ENCODE measurements at regions not wholly inside any gene's neighbourhood (a gene's known extent, or its start where the extent isn't known, plus 50 kb on each side); places are given as distances from the start of the nearest gene placed in this dataset.

GRCh38 chr11:24384240-24384639 lies 112.6 kb upstream of the LUZP2 start:
- no peak for TF ChIP-seq CTCF (IDR thresholded peaks at IDR 0.05)
- Histone ChIP-seq H3K36me3 (ENCODE audit: insufficient read depth in 1 of 2, low read depth in 1 of 2) (no peaks in the 10 kb centered on the region), H3K4me1 (no peaks in the 10 kb centered on the region), H3K27ac (no peak overlapping the region), H3K27me3 (ENCODE audit: insufficient read depth in 3 of 3, low read length in 2 of 3) (no peaks in the 10 kb centered on the region), H3K4me3 (no peak overlapping the region), H3K9me3 (no peaks in the 10 kb centered on the region)
- intact Hi-C loops (cut with DNase I): no loop called here
- 37 to 51% (median 38%) methylated on average over 3 of the region's 3 CpGs for WGBS, 3 donors
- DNase-seq (no peak), ATAC-seq (no peak)

GRCh38 chr11:24386546-24387397 lies 110.1 kb upstream of the LUZP2 start:
- TF ChIP-seq CTCF (IDR thresholded peaks at IDR 0.05): no peak
- Histone ChIP-seq H3K27me3 (ENCODE audit: insufficient read depth in 3 of 3, low read length in 2 of 3) (no peaks in the 10 kb centered on the region), H3K27ac (no peak overlapping the region), H3K4me1 (no peaks in the 10 kb centered on the region), H3K4me3 (no peak overlapping the region), H3K9me3 (no peaks in the 10 kb centered on the region), H3K36me3 (ENCODE audit: insufficient read depth in 1 of 2, low read depth in 1 of 2) (no peaks in the 10 kb centered on the region)
- 61 to 66% (median 62%) methylated on average over 6 of the region's 6 CpGs for WGBS, 3 donors
- ATAC-seq (no peak), DNase-seq (no peak)
- intact Hi-C loops (cut with DNase I): no loop called here

- DNase-seq: no peak
- ATAC-seq: no peak
- no peaks in the 10 kb centered on the region for H3K36me3 ChIP-seq (ENCODE audit: insufficient read depth in 1 of 2, low read depth in 1 of 2)
- no peaks in the 10 kb centered on the region for H3K27me3 ChIP-seq (ENCODE audit: insufficient read depth in 3 of 3, low read length in 2 of 3)
- H3K27ac ChIP-seq: no peak overlapping the region
- no peak overlapping the region for H3K4me3 ChIP-seq
- WGBS, 3 donors: 40 to 49% (median 45%) methylated on average over 5 of the region's 5 CpGs
- H3K9me3 ChIP-seq: no peaks in the 10 kb centered on the region
- intact Hi-C loops (cut with DNase I): no loop called here
- H3K4me1 ChIP-seq: no peaks in the 10 kb centered on the region
- TF ChIP-seq CTCF (IDR thresholded peaks at IDR 0.05): no peak
Measured at GRCh38 chr11:24389575-24389974, 107.3 kb upstream of the LUZP2 start.

- Histone ChIP-seq H3K4me3 (no peak overlapping the region), H3K4me1 (no peaks in the 10 kb centered on the region), H3K9me3 (no peaks in the 10 kb centered on the region), H3K27me3 (ENCODE audit: insufficient read depth in 3 of 3, low read length in 2 of 3) (no peaks in the 10 kb centered on the region), H3K36me3 (ENCODE audit: insufficient read depth in 1 of 2, low read depth in 1 of 2) (no peaks in the 10 kb centered on the region), H3K27ac (no peak overlapping the region)
- no peak for TF ChIP-seq CTCF (IDR thresholded peaks at IDR 0.05)
- 69 to 72% (median 71%) methylated on average over 5 of the region's 5 CpGs for WGBS, 3 donors
- ATAC-seq: no peak
- intact Hi-C loops (cut with DNase I): no loop called here
- no peak for DNase-seq
Measured at GRCh38 chr11:24390016-24390415, 106.8 kb upstream of the LUZP2 start.

GRCh38 chr11:24390762-24391161 lies 106.1 kb upstream of the LUZP2 start:
- intact Hi-C loops (cut with DNase I): no loop called here
- 85 to 86% (median 85%) methylated on average over 1 of the region's 1 CpG for WGBS, 3 donors

More at GRCh38 chr11:24390762-24391161, 106.1 kb upstream of the LUZP2 start:
- Histone ChIP-seq H3K9me3 (no peaks in the 10 kb centered on the region), H3K4me3 (no peak overlapping the region), H3K4me1 (no peaks in the 10 kb centered on the region), H3K27ac (no peak overlapping the region), H3K36me3 (ENCODE audit: insufficient read depth in 1 of 2, low read depth in 1 of 2) (no peaks in the 10 kb centered on the region), H3K27me3 (ENCODE audit: insufficient read depth in 3 of 3, low read length in 2 of 3) (no peaks in the 10 kb centered on the region)
- ATAC-seq (no peak), DNase-seq (no peak)
- no peak for TF ChIP-seq CTCF (IDR thresholded peaks at IDR 0.05)
